Osteoblast (primary cell): ENCODE measurements at regions not wholly inside any gene's neighbourhood (a gene's known extent, or its start where the extent isn't known, plus 50 kb on each side); places are given as distances from the start of the nearest gene placed in this dataset.

Source experiments
- DNase-seq: peaks from one replicate; pipeline ENCODE4 v3.0.0; 2011; ENCODE audit warnings: low spot score, mixed read lengths; ENCODE audit not compliant: insufficient read length; ENCODE audit errors: missing footprints
- H2AFZ ChIP-seq: 2 replicates; pipeline ENCODE4 v1.6.0; 2011; ENCODE audit warnings: mild to moderate bottlenecking, low read length
- H3K27ac ChIP-seq: 2 replicates; pipeline ENCODE4 v1.5.1; 2011; ENCODE audit warnings: mild to moderate bottlenecking, low read depth, low read length, moderate library complexity
- H3K27me3 ChIP-seq: 2 replicates; pipeline ENCODE4 v1.6.0; 2012; ENCODE audit warnings: mild to moderate bottlenecking, control low read depth, inconsistent platforms, low read length, moderate library complexity; ENCODE audit not compliant: insufficient read depth
- H3K36me3 ChIP-seq: 2 replicates; pipeline ENCODE4 v1.5.1; 2011; ENCODE audit warnings: mild to moderate bottlenecking, low read length, control low read depth, moderate library complexity; ENCODE audit not compliant: insufficient read depth
- H3K4me1 ChIP-seq: 2 replicates; pipeline ENCODE4 v1.5.1; 2011; ENCODE audit warnings: mild to moderate bottlenecking, low read length, control low read depth, moderate library complexity; ENCODE audit not compliant: insufficient read depth
- H3K4me2 ChIP-seq: 2 replicates; pipeline ENCODE4 v1.6.0; 2011; ENCODE audit warnings: mild to moderate bottlenecking, low read length; ENCODE audit not compliant: insufficient read depth
- H3K4me3 ChIP-seq: fragments of 200-600 bp; sonication (generic); 3 replicates; pipeline ENCODE4 v1.5.1; 2012; ENCODE audit warnings: mild to moderate bottlenecking, low read length, inconsistent platforms; ENCODE audit not compliant: insufficient read depth
- H3K79me2 ChIP-seq: 2 replicates; pipeline ENCODE4 v1.6.0; 2012; ENCODE audit warnings: mild to moderate bottlenecking, low read length, control low read depth, inconsistent platforms; ENCODE audit not compliant: insufficient read depth
- H3K9me3 ChIP-seq: 2 replicates; pipeline ENCODE4 v1.5.1; 2011; ENCODE audit warnings: low read depth, low read length, control low read depth
- H4K20me1 ChIP-seq: 2 replicates; pipeline ENCODE4 v1.6.0; 2012; ENCODE audit warnings: mild to moderate bottlenecking, low read length, control low read depth; ENCODE audit not compliant: insufficient read depth
- CTCF ChIP-seq: IDR thresholded peaks from 2 replicates; pipeline ENCODE4 v1.5.1; 2011; ENCODE audit warnings: mild to moderate bottlenecking, low read depth, low read length, moderate library complexity; ENCODE audit errors: extremely low read depth

- Histone ChIP-seq H3K9me3 (no peaks in the 10 kb centered on the region), H4K20me1 (no peaks in the 10 kb centered on the region), H2AFZ (peak overlapping the region; percentile 70), H3K27ac (peak overlapping the region; percentile 89), H3K4me3 (peak overlapping the region; percentile 60), H3K4me1 (peaks cover 24% of the 10 kb centered on the region), H3K36me3 (no peaks in the 10 kb centered on the region), H3K27me3 (no peaks in the 10 kb centered on the region), H3K79me2 (no peaks in the 10 kb centered on the region), H3K4me2 (peak overlapping the region; percentile 85)
- DNase-seq, result peak; percentile 80
- TF ChIP-seq CTCF, result no peak
Measured at GRCh38 chr15:62558640-62559380, 393.7 kb upstream of the C2CD4B start.

- no peak for TF ChIP-seq CTCF
- Histone ChIP-seq H3K27me3 (no peaks in the 10 kb centered on the region), H3K9me3 (no peaks in the 10 kb centered on the region), H3K79me2 (no peaks in the 10 kb centered on the region), H3K4me1 (peaks cover 24% of the 10 kb centered on the region), H2AFZ (peak overlapping the region; percentile 33), H3K4me2 (peak overlapping the region; percentile 85), H4K20me1 (no peaks in the 10 kb centered on the region), H3K4me3 (peak overlapping the region; percentile 60), H3K36me3 (no peaks in the 10 kb centered on the region), H3K27ac (peak overlapping the region; percentile 89)
- DNase-seq, result no peak
Measured at GRCh38 chr15:62559381-62559733, 394.3 kb upstream of the C2CD4B start.

- no peak for TF ChIP-seq CTCF
- Histone ChIP-seq H3K4me3 (no peak overlapping the region), H2AFZ (no peak overlapping the region), H3K4me2 (no peak overlapping the region), H3K9me3 (no peaks in the 10 kb centered on the region), H3K36me3 (no peaks in the 10 kb centered on the region), H3K27ac (no peak overlapping the region), H3K4me1 (peaks cover 33% of the 10 kb centered on the region), H3K79me2 (no peaks in the 10 kb centered on the region), H4K20me1 (no peaks in the 10 kb centered on the region), H3K27me3 (no peaks in the 10 kb centered on the region)
- DNase-seq, result no peak
Measured at GRCh38 chr15:62561059-62561519, 396.0 kb upstream of the C2CD4B start.

GRCh38 chr15:62561571-62561970 lies 396.5 kb upstream of the C2CD4B start:
- Histone ChIP-seq H3K4me2 (no peak overlapping the region), H3K27me3 (no peaks in the 10 kb centered on the region), H3K79me2 (no peaks in the 10 kb centered on the region), H4K20me1 (no peaks in the 10 kb centered on the region), H3K36me3 (no peaks in the 10 kb centered on the region), H2AFZ (no peak overlapping the region), H3K9me3 (no peaks in the 10 kb centered on the region), H3K27ac (no peak overlapping the region), H3K4me1 (peaks cover 38% of the 10 kb centered on the region), H3K4me3 (no peak overlapping the region)
- DNase-seq, result no peak
- no peak for TF ChIP-seq CTCF
